HG03439 (cell line): ENCODE measurements at regions not wholly inside any gene's neighbourhood (a gene's known extent, or its start where the extent isn't known, plus 50 kb on each side); places are given as distances from the start of the nearest gene placed in this dataset.

Source experiments
- ATAC-seq: cut with Tn5 transposase; IDR thresholded peaks from one replicate; pipeline ENCODE4 v1.9.1; 2021; ENCODE audit warnings: mild to moderate bottlenecking, moderate library complexity; ENCODE audit not compliant: unreplicated experiment

- ATAC-seq, result no peak
Observed at GRCh38 chr2:161090411-161090810, 69.8 kb upstream of the TANK start.

DNA sequence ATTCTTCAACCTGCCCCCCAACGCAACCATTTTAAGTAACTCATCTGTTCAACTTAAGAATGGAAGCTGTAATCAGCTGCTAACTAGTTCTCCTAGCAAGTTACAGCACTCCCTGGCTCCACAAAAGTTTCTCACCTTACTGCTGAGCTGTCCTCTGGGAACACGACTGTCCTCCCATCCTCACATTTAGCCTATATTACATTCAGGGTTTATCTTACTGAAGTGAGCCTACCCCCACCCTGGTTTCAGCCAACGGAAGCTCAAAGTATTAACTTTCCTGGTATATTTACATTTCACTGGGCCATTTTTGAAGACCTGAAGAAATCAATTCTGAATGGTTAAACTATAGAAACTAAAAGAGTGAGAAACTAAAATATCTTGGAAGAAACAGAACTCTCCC, 64.9 kb upstream of the TANK start:
- no peak for ATAC-seq

- ATAC-seq, result no peak
Observed at GRCh38 chr2:161096336-161096735, 63.9 kb upstream of the TANK start.

DNA sequence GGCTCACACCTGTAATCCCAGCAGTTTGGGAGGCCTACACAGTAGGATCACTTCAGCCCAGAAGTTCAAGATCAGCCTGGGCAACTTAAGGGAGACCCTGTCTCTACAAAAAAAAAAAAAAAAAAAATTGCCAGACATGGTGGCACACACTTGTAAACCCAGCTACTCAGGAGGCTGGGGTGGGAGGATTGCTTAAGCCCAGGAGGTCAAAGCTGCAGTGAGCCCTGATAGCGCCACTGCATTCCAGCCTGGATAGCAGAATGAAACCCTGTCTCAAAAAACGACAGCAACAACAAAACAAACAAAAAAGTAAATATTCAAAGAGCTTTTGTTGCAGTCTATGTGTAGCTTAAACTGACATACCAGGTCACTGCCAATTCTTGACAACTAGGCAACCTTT, 63.1 kb upstream of the TANK start:
- ATAC-seq, result no peak

GRCh38 chr2:161100211-161100895, 59.9 kb upstream of the TANK start:
- ATAC-seq, result no peak

GRCh38 chr2:161101406-161101805, 58.8 kb upstream of the TANK start:
- ATAC-seq, result no peak

GRCh38 chr2:161102770-161103450, 57.3 kb upstream of the TANK start:
- ATAC-seq, result no peak

DNA sequence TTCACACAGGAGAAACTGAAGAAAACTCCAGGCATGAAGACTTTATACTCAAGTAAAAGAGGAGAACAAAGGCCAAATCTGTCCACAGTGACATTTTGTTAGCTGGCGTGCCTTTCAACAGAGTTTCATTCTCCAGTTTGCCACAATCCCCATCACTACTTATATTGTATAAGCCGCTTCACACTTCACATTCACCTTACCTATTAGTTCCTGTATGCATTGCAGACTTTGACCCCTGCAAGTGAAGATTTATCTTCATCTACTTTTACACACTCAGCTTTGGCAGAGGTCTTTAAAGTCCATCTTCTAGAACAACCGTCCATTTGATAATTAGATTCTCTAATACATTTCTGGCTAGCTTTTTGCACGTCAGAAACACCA, 56.8 kb upstream of the TANK start:
- ATAC-seq, result no peak

DNA sequence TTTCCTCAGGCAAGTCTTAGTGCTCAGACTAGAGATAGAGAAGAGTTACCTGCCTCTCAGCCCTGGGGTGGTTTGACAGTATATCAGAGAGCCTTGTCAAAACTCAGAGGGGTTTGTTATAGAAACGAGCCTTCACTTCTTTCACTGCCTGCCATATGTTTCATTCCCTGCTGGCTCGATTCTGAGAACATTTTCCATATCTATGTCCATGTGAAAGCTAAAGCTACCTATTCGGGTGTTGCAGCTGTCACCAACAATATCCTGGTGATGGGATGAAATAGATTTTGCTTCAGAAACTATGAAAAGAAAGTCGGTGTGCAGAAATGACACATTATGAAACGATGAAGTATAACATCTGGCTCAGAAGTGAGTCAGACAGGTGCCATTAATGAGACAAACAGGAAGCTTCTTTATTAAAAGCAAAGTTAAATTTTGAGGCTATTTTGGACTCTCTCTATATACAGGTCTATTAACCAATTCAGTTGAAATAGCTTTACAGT, 56.1 kb upstream of the TANK start:
- peak; percentile 93 for ATAC-seq

GRCh38 chr2:161107265-161107664, 53.0 kb upstream of the TANK start:
- no peak for ATAC-seq
